ENCODE measurements at regions not wholly inside any gene's neighbourhood (a gene's known extent, or its start where the extent isn't known, plus 50 kb on each side); places are given as distances from the start of the nearest gene placed in this dataset.

DNA sequence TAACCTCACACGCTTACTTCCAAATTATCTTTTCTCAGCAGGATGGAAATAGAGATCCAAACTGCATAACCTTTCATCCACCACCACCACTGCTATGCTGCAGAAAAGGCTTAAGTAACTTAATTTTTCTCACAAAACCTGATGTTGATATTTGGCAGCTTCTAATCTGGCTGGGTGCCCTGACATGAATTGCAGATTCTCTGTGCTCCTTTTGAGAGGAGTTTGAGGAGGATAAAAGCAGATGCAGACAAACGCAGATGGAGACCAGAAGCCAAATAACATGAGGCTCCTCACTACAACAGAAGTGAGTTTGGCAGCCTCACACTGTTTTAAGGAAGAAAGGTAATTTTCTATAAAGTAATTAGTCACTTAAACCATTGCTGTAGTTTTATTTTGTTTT is 646.2 kb upstream of the ATXN8OS start:
- Histone ChIP-seq H2AFZ (ENCODE audit: low read depth, low read length) (no peak overlapping the region), H3K36me3 (ENCODE audit: insufficient read depth, low read length) (no peaks in the 10 kb centered on the region), H3K27me3 (ENCODE audit: insufficient read depth, low read length) (no peaks in the 10 kb centered on the region), H3K4me1 (ENCODE audit: insufficient read depth, low read length) (no peaks in the 10 kb centered on the region), H3K4me3 (ENCODE audit: low read length) (no peak overlapping the region), H3K9me3 (ENCODE audit: low read length) (no peaks in the 10 kb centered on the region)

- H3K27me3 ChIP-seq (ENCODE audit: insufficient read depth, low read length) = no peaks in the 10 kb centered on the region
- no peaks in the 10 kb centered on the region for H3K9me3 ChIP-seq (ENCODE audit: low read length)
- no peaks in the 10 kb centered on the region for H3K36me3 ChIP-seq (ENCODE audit: insufficient read depth, low read length)
- H2AFZ ChIP-seq (ENCODE audit: low read depth, low read length) = no peak overlapping the region
- H3K4me1 ChIP-seq (ENCODE audit: insufficient read depth, low read length) = no peaks in the 10 kb centered on the region
- no peak overlapping the region for H3K4me3 ChIP-seq (ENCODE audit: low read length)
These were observed 648.3 kb upstream of the ATXN8OS start for GRCh38 chr13:69459346-69459745.

DNA sequence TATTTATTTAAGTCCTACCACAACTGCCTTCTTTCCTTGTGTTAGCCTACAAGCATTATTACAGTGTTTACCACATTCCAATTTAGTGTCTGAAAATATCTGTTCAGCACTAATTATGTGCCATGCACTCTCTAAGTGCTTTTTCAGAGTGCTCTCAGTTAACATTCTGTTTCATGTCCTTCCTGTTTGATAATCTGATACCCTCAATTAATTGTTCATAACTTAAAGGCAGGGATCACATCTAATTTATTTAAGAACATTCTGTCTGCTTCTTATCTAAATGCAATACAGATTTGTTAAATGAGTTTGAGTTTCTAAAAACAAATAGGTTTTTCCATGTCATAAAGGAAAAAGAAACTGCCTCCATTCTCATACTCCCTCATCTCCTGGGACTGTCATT is 649.6 kb upstream of the ATXN8OS start:
- Histone ChIP-seq H3K36me3 (ENCODE audit: insufficient read depth, low read length) (no peaks in the 10 kb centered on the region), H3K27me3 (ENCODE audit: insufficient read depth, low read length) (no peaks in the 10 kb centered on the region), H2AFZ (ENCODE audit: low read depth, low read length) (no peak overlapping the region), H3K9me3 (ENCODE audit: low read length) (no peaks in the 10 kb centered on the region), H3K4me1 (ENCODE audit: insufficient read depth, low read length) (no peaks in the 10 kb centered on the region), H3K4me3 (ENCODE audit: low read length) (no peak overlapping the region)

- Histone ChIP-seq H3K36me3 (ENCODE audit: insufficient read depth, low read length) (no peaks in the 10 kb centered on the region), H3K9me3 (ENCODE audit: low read length) (no peaks in the 10 kb centered on the region), H3K27me3 (ENCODE audit: insufficient read depth, low read length) (no peaks in the 10 kb centered on the region), H2AFZ (ENCODE audit: low read depth, low read length) (peak overlapping the region; percentile 19), H3K4me3 (ENCODE audit: low read length) (no peak overlapping the region), H3K4me1 (ENCODE audit: insufficient read depth, low read length) (peaks cover 6% of the 10 kb centered on the region)
These were observed 657.4 kb upstream of the ATXN8OS start for GRCh38 chr13:69450245-69450644.

DNA sequence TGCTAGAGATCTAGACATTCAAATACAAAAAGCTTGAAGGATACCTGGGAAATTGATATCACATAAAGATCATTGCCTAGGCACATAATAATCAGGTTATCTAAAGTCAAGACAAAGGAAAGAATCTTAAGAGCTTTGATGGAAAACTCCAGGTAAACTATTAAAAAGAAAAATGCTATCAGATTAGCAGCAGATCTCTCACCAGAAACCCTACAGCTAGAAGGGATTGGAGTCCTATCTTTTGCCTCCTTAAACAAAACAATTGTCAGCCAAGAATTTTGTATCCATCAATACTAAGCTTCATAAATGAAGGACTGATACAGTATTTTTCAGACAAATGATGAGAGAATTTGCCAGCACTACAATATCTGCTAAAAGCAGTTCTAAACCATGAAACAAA is 682.4 kb upstream of the ATXN8OS start:
- H3K9me3 ChIP-seq (ENCODE audit: low read length) = no peaks in the 10 kb centered on the region
- H3K4me1 ChIP-seq (ENCODE audit: insufficient read depth, low read length) = no peaks in the 10 kb centered on the region
- no peaks in the 10 kb centered on the region for H3K36me3 ChIP-seq (ENCODE audit: insufficient read depth, low read length)
- H3K27me3 ChIP-seq (ENCODE audit: insufficient read depth, low read length) = no peaks in the 10 kb centered on the region
- no peak overlapping the region for H3K4me3 ChIP-seq (ENCODE audit: low read length)
- H2AFZ ChIP-seq (ENCODE audit: low read depth, low read length) = no peak overlapping the region

GRCh38 chr13:69423844-69424243 is 683.8 kb upstream of the ATXN8OS start:
- no peaks in the 10 kb centered on the region for H3K36me3 ChIP-seq (ENCODE audit: insufficient read depth, low read length)
- H3K27me3 ChIP-seq (ENCODE audit: insufficient read depth, low read length) = no peaks in the 10 kb centered on the region
- H3K4me3 ChIP-seq (ENCODE audit: low read length) = no peak overlapping the region
- H2AFZ ChIP-seq (ENCODE audit: low read depth, low read length) = no peak overlapping the region
- H3K4me1 ChIP-seq (ENCODE audit: insufficient read depth, low read length) = no peaks in the 10 kb centered on the region
- H3K9me3 ChIP-seq (ENCODE audit: low read length) = no peaks in the 10 kb centered on the region

- Histone ChIP-seq H3K36me3 (ENCODE audit: insufficient read depth, low read length) (no peaks in the 10 kb centered on the region), H3K4me1 (ENCODE audit: insufficient read depth, low read length) (no peaks in the 10 kb centered on the region), H3K9me3 (ENCODE audit: low read length) (no peaks in the 10 kb centered on the region), H3K4me3 (ENCODE audit: low read length) (no peak overlapping the region), H3K27me3 (ENCODE audit: insufficient read depth, low read length) (no peaks in the 10 kb centered on the region), H2AFZ (ENCODE audit: low read depth, low read length) (no peak overlapping the region)
These were observed 689.3 kb upstream of the ATXN8OS start for GRCh38 chr13:69418319-69418718.

DNA sequence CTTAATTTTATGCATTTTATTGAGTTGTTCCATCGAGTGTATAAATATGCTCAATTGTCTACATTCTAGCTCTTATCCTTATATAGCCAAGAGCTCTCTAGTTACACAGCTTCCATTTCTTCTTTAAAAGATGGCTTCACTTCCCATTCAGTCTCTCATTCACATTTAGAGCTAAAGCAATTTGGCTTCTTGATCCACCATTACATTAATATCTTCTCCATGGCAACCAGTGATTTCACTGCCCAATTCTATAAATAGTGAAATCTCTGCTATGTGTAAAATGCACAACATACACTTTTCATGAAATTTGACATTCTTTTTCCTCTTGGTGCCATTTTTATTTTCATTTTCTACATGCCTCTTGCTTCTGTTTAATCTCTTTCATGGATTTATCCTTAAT is 696.9 kb upstream of the ATXN8OS start:
- Histone ChIP-seq H3K36me3 (ENCODE audit: insufficient read depth, low read length) (no peaks in the 10 kb centered on the region), H2AFZ (ENCODE audit: low read depth, low read length) (peak overlapping the region; percentile 3), H3K27me3 (ENCODE audit: insufficient read depth, low read length) (no peaks in the 10 kb centered on the region), H3K4me3 (ENCODE audit: low read length) (no peak overlapping the region), H3K4me1 (ENCODE audit: insufficient read depth, low read length) (no peaks in the 10 kb centered on the region), H3K9me3 (ENCODE audit: low read length) (no peaks in the 10 kb centered on the region)

- H3K36me3 ChIP-seq (ENCODE audit: insufficient read depth, low read length) = no peaks in the 10 kb centered on the region
- H2AFZ ChIP-seq (ENCODE audit: low read depth, low read length) = no peak overlapping the region
- no peaks in the 10 kb centered on the region for H3K9me3 ChIP-seq (ENCODE audit: low read length)
- no peak overlapping the region for H3K4me3 ChIP-seq (ENCODE audit: low read length)
- no peaks in the 10 kb centered on the region for H3K27me3 ChIP-seq (ENCODE audit: insufficient read depth, low read length)
- H3K4me1 ChIP-seq (ENCODE audit: insufficient read depth, low read length) = no peaks in the 10 kb centered on the region
These were observed 715.9 kb upstream of the ATXN8OS start for GRCh38 chr13:69391756-69392155.

DNA sequence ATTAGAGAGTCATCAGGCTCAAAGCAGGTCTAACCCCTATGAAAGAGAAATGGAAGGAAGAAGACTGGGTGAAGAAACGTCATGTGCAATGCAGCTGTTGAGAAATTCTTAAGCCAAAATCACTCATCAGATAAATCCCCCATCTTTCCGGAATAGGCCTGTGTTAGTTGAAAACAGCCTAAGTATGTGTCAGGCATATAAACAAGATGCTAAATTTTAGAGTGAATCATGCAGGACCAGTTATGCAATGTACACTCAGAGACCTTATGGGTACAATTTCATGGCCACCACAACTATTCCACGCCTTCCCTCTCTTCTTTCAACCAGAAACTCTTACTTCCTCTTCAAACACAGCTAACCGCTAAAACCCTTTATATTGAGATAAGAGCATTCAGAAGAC is 717.7 kb upstream of the ATXN8OS start:
- H3K36me3 ChIP-seq (ENCODE audit: insufficient read depth, low read length) = no peaks in the 10 kb centered on the region
- no peaks in the 10 kb centered on the region for H3K27me3 ChIP-seq (ENCODE audit: insufficient read depth, low read length)
- H3K4me1 ChIP-seq (ENCODE audit: insufficient read depth, low read length) = no peaks in the 10 kb centered on the region
- no peak overlapping the region for H2AFZ ChIP-seq (ENCODE audit: low read depth, low read length)
- no peak overlapping the region for H3K4me3 ChIP-seq (ENCODE audit: low read length)
- no peaks in the 10 kb centered on the region for H3K9me3 ChIP-seq (ENCODE audit: low read length)

DNA sequence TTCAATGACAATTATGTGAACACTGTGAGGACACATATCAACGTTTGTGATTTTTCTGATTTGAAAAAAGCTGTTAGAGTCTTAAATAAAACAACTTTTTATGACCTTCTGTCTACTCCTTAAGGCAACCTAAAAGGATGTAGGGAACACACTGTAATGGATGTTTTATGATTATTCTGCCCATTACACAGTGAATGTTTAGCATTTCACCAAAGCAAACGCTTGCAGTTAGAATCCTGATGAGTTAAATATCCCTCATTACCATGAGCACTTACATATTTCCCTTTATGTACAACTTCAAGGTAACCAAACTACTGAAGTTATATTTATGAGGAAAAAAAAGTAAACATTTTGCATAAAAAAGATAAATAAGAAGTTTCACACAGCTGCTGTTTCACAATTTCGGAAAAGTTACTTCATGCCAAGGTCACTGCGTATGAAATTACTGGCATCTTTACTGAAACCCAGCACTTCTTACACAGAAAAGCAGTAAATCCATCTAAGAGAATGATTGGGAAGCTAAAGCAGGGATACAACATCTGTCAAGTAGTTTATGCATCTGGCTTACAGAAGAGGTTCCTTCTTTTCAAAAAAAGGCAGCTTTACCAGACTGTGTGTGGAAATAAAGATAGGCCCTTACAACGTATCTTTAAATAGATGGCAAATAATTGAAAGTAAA is 733.7 kb upstream of the ATXN8OS start:
- Histone ChIP-seq H3K27me3 (ENCODE audit: insufficient read depth, low read length) (no peaks in the 10 kb centered on the region), H3K36me3 (ENCODE audit: insufficient read depth, low read length) (no peaks in the 10 kb centered on the region)

DNA sequence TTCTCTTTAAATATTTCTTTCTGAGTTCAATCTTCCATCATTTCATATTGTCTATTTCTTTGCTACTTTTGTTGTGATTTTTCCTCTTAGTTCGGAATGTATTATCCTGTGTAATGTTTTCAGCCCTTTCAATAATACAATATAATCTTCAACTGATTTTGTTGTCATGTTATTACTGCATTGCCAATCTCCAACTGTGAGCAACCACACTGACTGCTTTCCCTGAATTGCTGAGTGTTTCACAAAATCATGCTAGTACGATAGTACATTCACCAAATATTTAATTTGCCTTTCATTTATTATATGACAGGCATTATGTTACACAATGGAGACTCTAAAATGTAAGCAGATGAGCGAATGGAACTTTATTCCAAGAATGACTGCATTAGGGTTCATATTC is 744.3 kb upstream of the ATXN8OS start:
- Histone ChIP-seq H3K4me3 (ENCODE audit: low read length) (no peak overlapping the region), H3K36me3 (ENCODE audit: insufficient read depth, low read length) (no peaks in the 10 kb centered on the region), H2AFZ (ENCODE audit: low read depth, low read length) (no peak overlapping the region), H3K4me1 (ENCODE audit: insufficient read depth, low read length) (no peaks in the 10 kb centered on the region), H3K27me3 (ENCODE audit: insufficient read depth, low read length) (no peaks in the 10 kb centered on the region), H3K9me3 (ENCODE audit: low read length) (no peaks in the 10 kb centered on the region)

More for the DNA sequence above, 733.7 kb upstream of the ATXN8OS start:
- H3K4me1 ChIP-seq (ENCODE audit: insufficient read depth, low read length) = no peaks in the 10 kb centered on the region
- H2AFZ ChIP-seq (ENCODE audit: low read depth, low read length) = no peak overlapping the region
- no peak overlapping the region for H3K4me3 ChIP-seq (ENCODE audit: low read length)
- no peaks in the 10 kb centered on the region for H3K9me3 ChIP-seq (ENCODE audit: low read length)

DNA sequence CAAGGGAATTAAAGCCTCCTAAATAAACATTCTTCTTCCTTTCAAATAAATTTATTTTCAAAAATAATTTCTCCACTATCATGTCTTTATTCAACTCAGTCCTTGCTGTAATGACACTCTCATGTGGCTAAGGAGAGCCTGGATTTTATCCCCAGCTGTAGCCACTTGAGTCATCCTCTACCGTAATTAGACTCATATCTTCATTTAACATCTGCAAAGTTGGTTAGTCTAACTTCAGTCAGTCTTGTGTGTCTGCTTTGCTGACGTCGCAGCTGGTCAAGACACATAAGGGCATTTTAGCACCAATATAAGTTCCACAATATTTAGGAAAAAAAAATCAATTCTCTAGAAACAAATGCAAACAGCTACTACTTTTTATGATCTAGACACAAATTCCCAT is 776.4 kb upstream of the ATXN8OS start:
- no peaks in the 10 kb centered on the region for H3K4me1 ChIP-seq (ENCODE audit: insufficient read depth, low read length)

More for the DNA sequence above, 776.4 kb upstream of the ATXN8OS start:
- Histone ChIP-seq H2AFZ (ENCODE audit: low read depth, low read length) (no peak overlapping the region), H3K36me3 (ENCODE audit: insufficient read depth, low read length) (no peaks in the 10 kb centered on the region), H3K27me3 (ENCODE audit: insufficient read depth, low read length) (no peaks in the 10 kb centered on the region), H3K9me3 (ENCODE audit: low read length) (no peaks in the 10 kb centered on the region), H3K4me3 (ENCODE audit: low read length) (no peak overlapping the region)

All from neuron (in vitro differentiated cells).